Keratinocyte (primary cell): ENCODE measurements at regions not wholly inside any gene's neighbourhood (a gene's known extent, or its start where the extent isn't known, plus 50 kb on each side); places are given as distances from the start of the nearest gene placed in this dataset.

Experiments used
- DNase-seq: peaks from one replicate; pipeline ENCODE4 v3.0.0-alpha.2; 2011; ENCODE audit warnings: low read depth, missing footprints, low spot score
- FAIRE-seq: peaks from 2 replicates; lab custom pipeline; 2011; peaks lifted over from hg19 to GRCh38; lab: Jason Lieb, UNC
- H2AFZ ChIP-seq: 2 replicates; pipeline ENCODE4 v1.6.0; 2012; ENCODE audit warnings: low read length, control low read depth, inconsistent platforms; ENCODE audit not compliant: control insufficient read depth
- H3K27ac ChIP-seq: 2 replicates; pipeline ENCODE4 v1.5.1; 2011; ENCODE audit warnings: low read length; ENCODE audit not compliant: control insufficient read depth, insufficient read depth
- H3K27me3 ChIP-seq: 3 replicates; pipeline ENCODE4 v1.6.0; 2011; ENCODE audit warnings: low read length; ENCODE audit not compliant: control insufficient read depth, insufficient read depth; ENCODE audit errors: extremely low read depth
- H3K36me3 ChIP-seq, 2 experiments: 2 replicates in 1 of 2; 3 replicates in 1 of 2; pipeline ENCODE4 v1.5.1; 2011; ENCODE audit warnings: low read length in 2 of 2, mild to moderate bottlenecking in 1 of 2; ENCODE audit not compliant: control insufficient read depth in 2 of 2, insufficient read depth in 2 of 2; ENCODE audit errors: extremely low read depth in 1 of 2
- H3K4me1 ChIP-seq: 3 replicates; pipeline ENCODE4 v1.5.1; 2011; ENCODE audit warnings: low read length; ENCODE audit not compliant: control insufficient read depth, insufficient read depth; ENCODE audit errors: extremely low read depth
- H3K4me2 ChIP-seq: 3 replicates; pipeline ENCODE4 v1.6.0; 2011; ENCODE audit warnings: low read depth, low read length; ENCODE audit not compliant: control insufficient read depth, insufficient read depth; ENCODE audit errors: extremely low read depth
- H3K4me3 ChIP-seq, 3 experiments: fragments of 200-600 bp in 1 of 3; sonication (generic) in 1 of 3; 2 replicates in 2 of 3; 3 replicates in 1 of 3; pipeline ENCODE4 v1.5.1; 2011 to 2016; ENCODE audit warnings: low read length in 3 of 3, mild to moderate bottlenecking in 3 of 3, control low read depth in 2 of 3, inconsistent platforms in 1 of 3, low read depth in 1 of 3, mixed read lengths in 1 of 3, mixed run types in 1 of 3, moderate library complexity in 1 of 3; ENCODE audit not compliant: control insufficient read depth in 2 of 3, insufficient read depth in 2 of 3; ENCODE audit errors: extremely low read depth in 1 of 3
- H3K79me2 ChIP-seq: 2 replicates; pipeline ENCODE4 v1.6.0; 2012; ENCODE audit warnings: low read length; ENCODE audit not compliant: control insufficient read depth, insufficient read depth
- H3K9ac ChIP-seq: 3 replicates; pipeline ENCODE4 v1.6.0; 2011; ENCODE audit warnings: low read length; ENCODE audit not compliant: control insufficient read depth, insufficient read depth; ENCODE audit errors: extremely low read depth
- H3K9me1 ChIP-seq: 3 replicates; pipeline ENCODE4 v1.6.0; 2011; ENCODE audit warnings: low read length; ENCODE audit not compliant: control insufficient read depth, insufficient read depth; ENCODE audit errors: extremely low read depth
- H3K9me3 ChIP-seq: 2 replicates; pipeline ENCODE4 v1.5.1; 2012; ENCODE audit warnings: low read depth, low read length; ENCODE audit not compliant: control insufficient read depth
- H4K20me1 ChIP-seq: 3 replicates; pipeline ENCODE4 v1.6.0; 2011; ENCODE audit warnings: low read length; ENCODE audit not compliant: control insufficient read depth, insufficient read depth; ENCODE audit errors: extremely low read depth
- EZH2 ChIP-seq: IDR thresholded peaks from one replicate; pipeline ENCODE4 v1.6.1; 2012; ENCODE audit warnings: inconsistent platforms, mild to moderate bottlenecking, low read length, moderate library complexity
- dilution Hi-C: fragments of 300-500 bp; cut with MboI; formaldehyde crosslinking; loops from one replicate; pipeline ENCODE4 v1.7.0; 2020; ENCODE audit warnings: low sequenced_read_pairs; ENCODE audit not compliant: extremely low pct_ligation_motif_present
- TF ChIP-seq, protein P1 (sequence below), 3 experiments: IDR thresholded peaks in 1 of 3; conservative IDR thresholded peaks in 1 of 3; optimal IDR thresholded peaks in 1 of 3; 2 replicates in 2 of 3; 3 replicates in 1 of 3; pipeline versions ENCODE3 to v1.5.1; 2011; ENCODE audit warnings: low read length in 3 of 3, mild to moderate bottlenecking in 3 of 3, moderate library complexity in 2 of 3, control low read depth in 1 of 3, inconsistent platforms in 1 of 3; ENCODE audit not compliant: insufficient read depth in 2 of 3; ENCODE audit errors: extremely low read depth in 1 of 3

DNA sequence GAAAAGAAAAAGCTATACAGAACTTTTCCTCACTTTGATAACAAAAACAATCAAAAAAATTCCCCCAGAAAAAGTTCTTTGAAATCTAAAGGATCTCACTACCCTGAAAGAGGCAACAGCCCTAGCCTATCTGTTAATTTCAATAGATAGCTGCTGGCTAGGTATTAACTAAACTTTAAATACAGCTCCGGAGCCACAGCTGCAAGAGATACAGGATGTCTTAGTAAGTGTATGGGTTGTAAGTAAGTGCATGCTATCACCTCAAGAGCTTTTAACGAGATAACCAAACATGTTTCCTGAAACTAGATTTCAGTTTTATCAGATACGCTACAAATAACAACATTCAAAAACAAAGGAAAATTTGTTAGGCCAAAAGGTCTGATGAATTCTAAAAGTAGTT is 148.4 kb downstream of the KLF12 start:
- no peaks in the 10 kb centered on the region for H3K36me3 ChIP-seq
- H2AFZ ChIP-seq = no peak overlapping the region
- H3K9ac ChIP-seq = no peak overlapping the region
- no peak overlapping the region for H3K4me3 ChIP-seq
- H3K27me3 ChIP-seq = no peaks in the 10 kb centered on the region
- dilution Hi-C loops = no loop called here
- TF ChIP-seq, protein P1, sequence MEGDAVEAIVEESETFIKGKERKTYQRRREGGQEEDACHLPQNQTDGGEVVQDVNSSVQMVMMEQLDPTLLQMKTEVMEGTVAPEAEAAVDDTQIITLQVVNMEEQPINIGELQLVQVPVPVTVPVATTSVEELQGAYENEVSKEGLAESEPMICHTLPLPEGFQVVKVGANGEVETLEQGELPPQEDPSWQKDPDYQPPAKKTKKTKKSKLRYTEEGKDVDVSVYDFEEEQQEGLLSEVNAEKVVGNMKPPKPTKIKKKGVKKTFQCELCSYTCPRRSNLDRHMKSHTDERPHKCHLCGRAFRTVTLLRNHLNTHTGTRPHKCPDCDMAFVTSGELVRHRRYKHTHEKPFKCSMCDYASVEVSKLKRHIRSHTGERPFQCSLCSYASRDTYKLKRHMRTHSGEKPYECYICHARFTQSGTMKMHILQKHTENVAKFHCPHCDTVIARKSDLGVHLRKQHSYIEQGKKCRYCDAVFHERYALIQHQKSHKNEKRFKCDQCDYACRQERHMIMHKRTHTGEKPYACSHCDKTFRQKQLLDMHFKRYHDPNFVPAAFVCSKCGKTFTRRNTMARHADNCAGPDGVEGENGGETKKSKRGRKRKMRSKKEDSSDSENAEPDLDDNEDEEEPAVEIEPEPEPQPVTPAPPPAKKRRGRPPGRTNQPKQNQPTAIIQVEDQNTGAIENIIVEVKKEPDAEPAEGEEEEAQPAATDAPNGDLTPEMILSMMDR (optimal IDR thresholded peaks at IDR 0.05 in 1 of 3, IDR thresholded peaks at IDR 0.05 in 1 of 3, conservative IDR thresholded peaks at IDR 0.05 in 1 of 3; ENCODE audit: extremely low read depth in 1 of 3, insufficient read depth in 2 of 3, low read length in 3 of 3) = no peak
- no peak for TF ChIP-seq EZH2
- H3K27ac ChIP-seq = no peak overlapping the region
- no peak overlapping the region for H3K4me2 ChIP-seq
- DNase-seq (no peak), FAIRE-seq (no peak)
- H3K4me1 ChIP-seq = no peaks in the 10 kb centered on the region
- H4K20me1 ChIP-seq = no peaks in the 10 kb centered on the region
- no peaks in the 10 kb centered on the region for H3K79me2 ChIP-seq
- no peaks in the 10 kb centered on the region for H3K9me3 ChIP-seq
- no peaks in the 10 kb centered on the region for H3K9me1 ChIP-seq

DNA sequence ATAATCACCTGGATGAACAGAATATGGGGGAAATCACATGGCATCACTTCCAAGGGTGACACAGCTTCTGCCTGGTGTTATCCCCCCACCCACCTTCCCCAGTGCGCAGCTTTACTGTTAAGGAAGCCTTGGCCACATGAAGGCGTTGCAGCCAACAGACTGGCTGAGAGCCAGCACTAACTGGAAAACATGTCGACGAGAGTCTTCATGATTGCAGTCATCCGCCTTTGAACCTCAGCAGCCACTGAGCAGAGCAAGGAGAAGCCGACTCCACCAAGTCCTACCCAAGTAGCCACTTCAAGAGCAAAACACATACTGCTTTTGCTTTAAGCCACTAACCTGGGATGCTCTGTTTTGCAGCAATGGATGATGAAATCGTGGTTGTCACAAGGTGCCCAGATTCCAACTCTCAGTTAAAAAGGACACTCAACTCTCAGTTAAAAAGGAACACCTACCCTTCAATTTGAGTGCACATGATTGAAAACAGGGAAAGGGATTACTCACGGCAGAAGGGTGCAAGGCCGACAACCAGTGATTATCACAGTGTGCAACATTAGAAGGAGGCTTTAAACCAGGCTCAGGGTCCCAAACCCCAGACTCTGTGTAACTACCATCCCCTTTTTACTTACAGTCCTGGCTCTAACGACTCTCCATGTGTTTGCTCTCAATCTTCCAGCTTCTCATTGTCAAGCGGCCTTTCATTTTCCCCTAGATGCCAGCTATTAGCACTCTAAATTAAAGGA is 149.1 kb downstream of the KLF12 start:
- H3K9ac ChIP-seq = no peak overlapping the region
- no peak overlapping the region for H2AFZ ChIP-seq
- no peaks in the 10 kb centered on the region for H3K4me1 ChIP-seq
- dilution Hi-C loops = no loop called here
- no peak overlapping the region for H3K27ac ChIP-seq
- TF ChIP-seq, protein P1 (optimal IDR thresholded peaks at IDR 0.05 in 1 of 3, IDR thresholded peaks at IDR 0.05 in 1 of 3, conservative IDR thresholded peaks at IDR 0.05 in 1 of 3; ENCODE audit: extremely low read depth in 1 of 3, insufficient read depth in 2 of 3, low read length in 3 of 3) = no peak
- H3K9me1 ChIP-seq = no peaks in the 10 kb centered on the region
- FAIRE-seq (no peak), DNase-seq (no peak)
- no peaks in the 10 kb centered on the region for H4K20me1 ChIP-seq
- no peak overlapping the region for H3K4me3 ChIP-seq
- H3K36me3 ChIP-seq = no peaks in the 10 kb centered on the region
- H3K79me2 ChIP-seq = no peaks in the 10 kb centered on the region
- no peaks in the 10 kb centered on the region for H3K9me3 ChIP-seq
- no peaks in the 10 kb centered on the region for H3K27me3 ChIP-seq
- H3K4me2 ChIP-seq = no peak overlapping the region
